PC-3 (cell line): ENCODE measurements at regions not wholly inside any gene's neighbourhood (a gene's known extent, or its start where the extent isn't known, plus 50 kb on each side); places are given as distances from the start of the nearest gene placed in this dataset.

Experiments
- ATAC-seq: fragments of 200-7000 bp; cut with Tn5 transposase; 2 replicates; pipeline ENCODE4 v1.9.1; 2020; ENCODE audit warnings: mild to moderate bottlenecking, moderate library complexity
- BruUV-seq: library from RNA; stranded (reverse); fragments of 400-500 nt; replicated peaks from 2 replicates; lab custom pipeline; 2021; lab: Mats Ljungman, UMichigan
- CTCF ChIA-PET: fragments of 300-600 bp; sonication (Branson Sonifier 250); formaldehyde crosslinking; loops from one replicate; lab custom pipeline; 2022; ENCODE audit warnings: antibody characterized with exemption; lab: Charles Lee
- POLR2A ChIA-PET: fragments of 300-600 bp; sonication (Branson Sonifier 250); formaldehyde crosslinking; loops from one replicate; lab custom pipeline; 2022; ENCODE audit warnings: antibody characterized with exemption; ENCODE audit not compliant: unreplicated experiment; lab: Charles Lee
- DNase-seq: peaks from one replicate; pipeline ENCODE4 v3.0.0-alpha.2; 2015
- H2AFZ ChIP-seq: fragments of 300-600 bp; sonication (generic); 2 replicates; pipeline ENCODE4 v1.6.0; 2016; ENCODE audit warnings: antibody characterized with exemption, low read length
- H3F3A ChIP-seq: fragments of 300-600 bp; sonication (generic); one replicate; pipeline ENCODE4 v1.6.0; 2017; ENCODE audit warnings: antibody characterized with exemption, low read length, control low read depth, mild to moderate bottlenecking; ENCODE audit not compliant: unreplicated experiment
- H3K27ac ChIP-seq: fragments of 300-600 bp; sonication (generic); 2 replicates; pipeline ENCODE4 v1.5.1; 2016; ENCODE audit warnings: mild to moderate bottlenecking, low read length
- H3K27me3 ChIP-seq: fragments of 300-600 bp; sonication (generic); 2 replicates; pipeline ENCODE4 v1.6.1; 2016; ENCODE audit warnings: low read length, mixed read lengths
- H3K36me3 ChIP-seq: fragments of 300-600 bp; sonication (generic); 2 replicates; pipeline ENCODE4 v1.6.1; 2016; ENCODE audit warnings: low read depth, mixed run types, low read length, mixed read lengths
- H3K4me1 ChIP-seq: fragments of 300-600 bp; sonication (generic); 2 replicates; pipeline ENCODE4 v1.5.1; 2016; ENCODE audit warnings: low read length; ENCODE audit not compliant: insufficient read depth
- H3K4me2 ChIP-seq: fragments of 300-600 bp; sonication (generic); 2 replicates; pipeline ENCODE4 v1.6.0; 2016; ENCODE audit warnings: low read length
- H3K4me3 ChIP-seq: fragments of 300-600 bp; sonication (generic); 2 replicates; pipeline ENCODE4 v1.5.1; 2016; ENCODE audit warnings: mild to moderate bottlenecking, low read length, mixed read lengths
- H3K79me2 ChIP-seq: fragments of 300-600 bp; sonication (generic); 2 replicates; pipeline ENCODE4 v1.6.1; 2017; ENCODE audit warnings: low read length, mixed read lengths
- H3K9ac ChIP-seq: fragments of 300-600 bp; sonication (generic); 2 replicates; pipeline ENCODE4 v1.6.0; 2016; ENCODE audit warnings: mild to moderate bottlenecking, low read length
- H3K9me2 ChIP-seq: fragments of 300-600 bp; sonication (generic); replicated peaks from 2 replicates; pipeline ENCODE4 v1.6.1; 2016; ENCODE audit warnings: mixed run types, low read length, mixed read lengths
- H3K9me3 ChIP-seq: fragments of 300-600 bp; sonication (generic); 2 replicates; pipeline ENCODE4 v1.6.1; 2016; ENCODE audit warnings: low read length, mixed read lengths
- H4K20me1 ChIP-seq: fragments of 300-600 bp; sonication (generic); 2 replicates; pipeline ENCODE4 v1.6.1; 2016; ENCODE audit warnings: low read length, mixed read lengths
- CTCF ChIP-seq: fragments of 300-600 bp; sonication (generic); conservative IDR thresholded peaks from 2 replicates; pipeline ENCODE4 v1.5.1; 2017; ENCODE audit warnings: antibody characterized with exemption, low read depth, mild to moderate bottlenecking, low read length
- EZH2 ChIP-seq: fragments of 300-600 bp; sonication (generic); IDR thresholded peaks from one replicate; pipeline ENCODE4 v1.6.1; 2017; ENCODE audit warnings: antibody characterized with exemption, mild to moderate bottlenecking, low read length; ENCODE audit not compliant: unreplicated experiment
- EZH2phosphoT487 ChIP-seq: fragments of 300-600 bp; sonication (generic); IDR thresholded peaks from 2 replicates; pipeline ENCODE4 v1.6.1; 2018; ENCODE audit warnings: mild to moderate bottlenecking, antibody characterized with exemption, low read length, borderline replicate concordance
- intact Hi-C: fragments of 100-400 bp; cut with micrococcal nuclease; formaldehyde crosslinking; loops from 2 replicates; pipeline ENCODE4 v1.9.0; 2023

DNA sequence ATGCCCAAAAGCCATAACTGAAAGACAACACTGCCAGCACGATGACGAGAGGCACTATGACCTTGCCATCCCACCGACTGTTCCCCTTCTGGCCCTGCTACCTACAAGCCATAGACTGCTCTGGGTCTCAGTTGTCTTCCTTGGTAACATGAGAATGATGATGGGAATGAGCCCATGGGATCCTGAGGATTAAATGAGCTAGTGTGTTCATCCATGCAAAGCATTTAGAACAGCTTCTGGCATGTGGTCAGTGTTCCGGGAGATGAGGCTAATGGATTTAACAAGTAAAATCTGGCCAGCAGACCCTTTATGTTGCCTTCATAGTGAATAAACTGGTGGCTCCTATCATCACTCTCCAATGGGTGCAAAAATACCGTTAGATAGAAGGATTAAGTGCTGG lies 62.4 kb upstream of the WDR11 start:
- Histone ChIP-seq H3K27me3 (no peaks in the 10 kb centered on the region), H3K79me2 (no peaks in the 10 kb centered on the region), H3F3A (no peaks in the 10 kb centered on the region), H2AFZ (no peak overlapping the region), H3K9me2 (no peaks in the 10 kb centered on the region), H3K9me3 (no peaks in the 10 kb centered on the region), H3K4me3 (no peak overlapping the region), H4K20me1 (no peaks in the 10 kb centered on the region), H3K4me1 (no peaks in the 10 kb centered on the region), H3K9ac (no peak overlapping the region), H3K27ac (no peak overlapping the region), H3K4me2 (no peak overlapping the region), H3K36me3 (no peaks in the 10 kb centered on the region)
- ATAC-seq: no peak
- TF ChIP-seq EZH2phosphoT487: no peak
- TF ChIP-seq CTCF: no peak
- no peak for TF ChIP-seq EZH2
- DNase-seq: no peak
- BruUV-seq: no TSS peak
- intact Hi-C loops: no loop called here
- ChIA-PET POLR2A (no interaction called here), CTCF (no interaction called here)

GRCh38 chr10:120789303-120790203 lies 61.6 kb upstream of the WDR11 start:
- H3K79me2 ChIP-seq: no peaks in the 10 kb centered on the region
- no peak overlapping the region for H3K4me3 ChIP-seq
- CTCF ChIA-PET: no interaction called here
- no peaks in the 10 kb centered on the region for H3K36me3 ChIP-seq
- no peaks in the 10 kb centered on the region for H3K9me2 ChIP-seq
- H3F3A ChIP-seq: no peaks in the 10 kb centered on the region
- BruUV-seq: no TSS peak
- TF ChIP-seq EZH2phosphoT487 (no peak), EZH2 (no peak)
- no peaks in the 10 kb centered on the region for H3K9me3 ChIP-seq
- no peak overlapping the region for H3K4me2 ChIP-seq
- no peak overlapping the region for H2AFZ ChIP-seq
- H4K20me1 ChIP-seq: no peaks in the 10 kb centered on the region
- H3K4me1 ChIP-seq: no peaks in the 10 kb centered on the region
- DNase-seq: no peak
- H3K27me3 ChIP-seq: no peaks in the 10 kb centered on the region
- no peak overlapping the region for H3K9ac ChIP-seq
- intact Hi-C loops: no loop called here
- no peak overlapping the region for H3K27ac ChIP-seq
- POLR2A ChIA-PET: no interaction called here
- no peak for ATAC-seq

DNA sequence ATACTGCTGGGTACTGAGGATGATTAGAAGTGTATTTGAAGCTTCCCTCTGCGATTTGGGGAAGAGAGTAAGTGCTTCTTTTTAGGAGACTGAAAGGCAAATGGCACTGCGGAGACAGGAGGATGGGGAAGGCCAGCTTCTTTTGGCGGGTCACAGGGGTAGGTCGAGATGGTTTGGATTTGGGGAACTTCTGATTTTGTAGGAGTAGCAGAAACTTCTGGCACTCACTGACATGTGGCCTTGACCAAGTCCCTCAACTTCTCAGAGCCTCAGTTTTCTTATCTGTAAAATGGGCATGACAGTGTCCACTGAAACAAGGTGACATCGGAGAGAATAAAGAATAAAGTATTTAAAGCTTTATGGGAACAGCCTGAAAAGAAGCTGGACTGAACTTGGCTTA lies 59.8 kb upstream of the WDR11 start:
- Histone ChIP-seq H3K4me2 (no peak overlapping the region), H3K27me3 (no peaks in the 10 kb centered on the region), H4K20me1 (no peaks in the 10 kb centered on the region), H3K4me1 (no peaks in the 10 kb centered on the region), H3K79me2 (no peaks in the 10 kb centered on the region), H2AFZ (no peak overlapping the region), H3K36me3 (no peaks in the 10 kb centered on the region), H3K4me3 (no peak overlapping the region), H3K9me2 (no peaks in the 10 kb centered on the region), H3K9me3 (no peaks in the 10 kb centered on the region), H3K27ac (no peak overlapping the region), H3F3A (no peaks in the 10 kb centered on the region), H3K9ac (no peak overlapping the region)
- intact Hi-C loops: no loop called here
- BruUV-seq: no TSS peak
- no peak for DNase-seq
- ATAC-seq: no peak
- CTCF ChIA-PET: no interaction called here
- TF ChIP-seq CTCF (no peak), EZH2phosphoT487 (no peak), EZH2 (no peak)
- POLR2A ChIA-PET: no interaction called here
